ENCODE measurements at regions not wholly inside any gene's neighbourhood (a gene's known extent, or its start where the extent isn't known, plus 50 kb on each side); places are given as distances from the start of the nearest gene placed in this dataset.

DNA sequence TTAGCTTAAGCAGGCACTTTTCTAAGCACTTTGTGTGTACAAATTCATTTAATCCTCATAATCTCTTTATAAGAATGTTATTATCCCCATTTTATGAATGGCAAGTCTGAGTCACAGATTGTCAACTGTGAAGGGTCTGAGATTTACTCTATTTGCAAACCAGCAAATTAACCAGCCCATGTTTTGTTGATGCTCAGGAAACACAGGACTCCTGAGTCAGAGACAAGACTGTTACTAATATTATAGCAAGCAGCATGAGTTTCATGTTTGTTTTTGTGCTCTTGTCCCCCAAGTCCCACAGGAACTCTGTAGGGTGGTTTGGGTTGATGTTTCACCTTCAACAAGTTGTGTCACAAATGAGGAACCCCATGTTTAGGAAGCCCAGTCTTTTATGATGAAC lies 182.0 kb upstream of the PPP1R3A start:
- no peak for ATAC-seq
- H2AFZ ChIP-seq (ENCODE audit: low read depth, low read length, poor library complexity, severe bottlenecking): no peak overlapping the region
- CTCF ChIA-PET: no interaction called here
- H3K27me3 ChIP-seq (ENCODE audit: insufficient read depth, low read length): no peaks in the 10 kb centered on the region
- H3K4me3 ChIP-seq (replicated peaks in 1 of 2; ENCODE audit: low read depth in 1 of 2, low read length in 2 of 2): no peak overlapping the region
- intact Hi-C loops (cut with micrococcal nuclease): no loop called here
- H3K9me3 ChIP-seq (ENCODE audit: control insufficient read depth in 1 of 2, insufficient read depth in 1 of 2, low read depth in 1 of 2, low read length in 2 of 2): no peaks in the 10 kb centered on the region
- no TSS peak for BruUV-seq (replicated peaks)
- H3K4me1 ChIP-seq (ENCODE audit: control insufficient read depth in 1 of 2, insufficient read depth in 2 of 2, low read length in 2 of 2): no peaks in the 10 kb centered on the region
- H4K20me1 ChIP-seq (ENCODE audit: insufficient read depth): no peaks in the 10 kb centered on the region
- H3K36me3 ChIP-seq (ENCODE audit: control insufficient read depth in 1 of 2, insufficient read depth in 2 of 2, low read length in 2 of 2): no peaks in the 10 kb centered on the region
- H3K4me2 ChIP-seq (ENCODE audit: low read length): no peak overlapping the region
- DNase-seq (ENCODE audit: low read depth, low spot score): no peak
- no peak overlapping the region for H3K9ac ChIP-seq (ENCODE audit: low read length)
- no peak for TF ChIP-seq FOSL1 (IDR thresholded peaks at IDR 0.05; ENCODE audit: low read depth)
- TF ChIP-seq SP1 (IDR thresholded peaks at IDR 0.05; ENCODE audit: low read depth): no peak
- TF ChIP-seq EGR1 (IDR thresholded peaks at IDR 0.05; ENCODE audit: low read depth): no peak
- TF ChIP-seq ZBTB33 (IDR thresholded peaks at IDR 0.05; ENCODE audit: extremely low read depth, insufficient replicate concordance, low read length): no peak
- no peak for TF ChIP-seq POLR2A (IDR thresholded peaks at IDR 0.05; ENCODE audit: borderline replicate concordance, extremely low read depth, insufficient read depth, insufficient read length)
- no peak for TF ChIP-seq RAD21 (IDR thresholded peaks at IDR 0.05; ENCODE audit: low read depth)
- TF ChIP-seq SIN3A (IDR thresholded peaks at IDR 0.05; ENCODE audit: low read depth): no peak
- TF ChIP-seq CEBPB (IDR thresholded peaks at IDR 0.05; ENCODE audit: low read depth): no peak
- no peak for TF ChIP-seq SRF (IDR thresholded peaks at IDR 0.05; ENCODE audit: low read depth)
- TF ChIP-seq, protein P1, sequence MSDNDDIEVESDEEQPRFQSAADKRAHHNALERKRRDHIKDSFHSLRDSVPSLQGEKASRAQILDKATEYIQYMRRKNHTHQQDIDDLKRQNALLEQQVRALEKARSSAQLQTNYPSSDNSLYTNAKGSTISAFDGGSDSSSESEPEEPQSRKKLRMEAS (IDR thresholded peaks at IDR 0.05): no peak
- TF ChIP-seq EZH2 (IDR thresholded peaks at IDR 0.05): no peak
- TF ChIP-seq JUND (IDR thresholded peaks at IDR 0.05): no peak
- TF ChIP-seq, protein P2, sequence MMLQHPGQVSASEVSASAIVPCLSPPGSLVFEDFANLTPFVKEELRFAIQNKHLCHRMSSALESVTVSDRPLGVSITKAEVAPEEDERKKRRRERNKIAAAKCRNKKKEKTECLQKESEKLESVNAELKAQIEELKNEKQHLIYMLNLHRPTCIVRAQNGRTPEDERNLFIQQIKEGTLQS (IDR thresholded peaks at IDR 0.05): no peak
- TF ChIP-seq ELF1 (IDR thresholded peaks at IDR 0.05; ENCODE audit: borderline replicate concordance, low read depth): no peak
- no peak for TF ChIP-seq CBX3 (IDR thresholded peaks at IDR 0.05; ENCODE audit: low read depth)
- TF ChIP-seq ZFX (IDR thresholded peaks at IDR 0.05): no peak
- no peak overlapping the region for H3K27ac ChIP-seq (ENCODE audit: low read depth, low read length)
- RAD21 ChIA-PET (ENCODE audit: low non-redundant PET in 1 of 2, low total read pairs in 2 of 2, uncharacterized antibody in 2 of 2, unreplicated experiment in 2 of 2): no interaction called here
- POLR2A ChIA-PET: no interaction called here
- H3K79me2 ChIP-seq (ENCODE audit: insufficient read depth, low read length): no peaks in the 10 kb centered on the region
- H3K9me2 ChIP-seq (ENCODE audit: insufficient read depth): no peaks in the 10 kb centered on the region; the same call in 1 of the 2 replicates

All from HCT116 (cell line).